GM12874 (cell line): ENCODE measurements at regions not wholly inside any gene's neighbourhood (a gene's known extent, or its start where the extent isn't known, plus 50 kb on each side); places are given as distances from the start of the nearest gene placed in this dataset.

Experiments used
- CTCF ChIP-seq: IDR thresholded peaks from 2 replicates; pipeline ENCODE4 v1.5.1; 2011; ENCODE audit warnings: low read depth, mild to moderate bottlenecking, control low read depth, low read length, moderate library complexity; ENCODE audit not compliant: insufficient read depth

- no peak for TF ChIP-seq CTCF
Measured at GRCh38 chr13:40457929-40458719, 208.3 kb downstream of the FOXO1 start.

- TF ChIP-seq CTCF = no peak
Measured at GRCh38 chr13:40458720-40458990, 207.8 kb downstream of the FOXO1 start.

- TF ChIP-seq CTCF = no peak
Measured at GRCh38 chr13:40460116-40460515, 206.3 kb downstream of the FOXO1 start.

DNA sequence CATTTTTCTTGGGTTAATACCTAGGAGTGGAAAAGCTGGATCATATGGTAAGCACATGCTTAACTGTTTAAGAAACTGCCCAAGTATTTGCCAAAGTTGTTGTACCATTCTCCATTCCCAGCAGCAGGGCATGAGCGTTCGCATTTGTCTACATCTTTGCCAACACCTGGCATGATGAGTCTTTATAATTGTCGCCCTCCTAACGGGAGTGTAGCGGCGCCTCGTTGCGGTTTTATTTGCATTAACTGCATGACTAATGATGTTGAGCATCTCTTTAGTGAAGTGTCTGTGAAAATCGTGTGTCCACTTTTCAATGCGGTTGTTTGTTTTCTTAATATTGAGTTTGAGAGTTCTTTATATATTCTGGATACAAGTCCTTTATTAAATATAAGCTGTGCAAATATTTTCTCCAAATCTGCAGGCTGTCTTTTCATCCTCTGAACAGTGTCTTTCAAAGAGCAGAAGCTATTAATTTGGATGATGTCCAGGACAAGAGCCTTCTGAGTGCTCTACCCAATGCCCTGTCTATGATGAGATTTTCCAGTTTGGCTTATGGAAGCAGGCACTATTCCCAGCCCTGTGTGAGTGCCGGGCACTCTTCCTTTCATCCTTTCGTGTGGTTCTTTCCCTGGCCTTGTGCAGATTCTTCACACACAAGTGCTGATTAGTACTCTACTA lies 202.0 kb downstream of the FOXO1 start:
- no peak for TF ChIP-seq CTCF

GRCh38 chr13:40465015-40465390 lies 201.4 kb downstream of the FOXO1 start:
- TF ChIP-seq CTCF = no peak

- TF ChIP-seq CTCF = no peak
Measured at GRCh38 chr13:40466272-40466671, 200.2 kb downstream of the FOXO1 start.

GRCh38 chr13:40468227-40468838 lies 198.1 kb downstream of the FOXO1 start:
- TF ChIP-seq CTCF = no peak
